ENCODE measurements at regions not wholly inside any gene's neighbourhood (a gene's known extent, or its start where the extent isn't known, plus 50 kb on each side); places are given as distances from the start of the nearest gene placed in this dataset.

- no peak for TF ChIP-seq POLR2AphosphoS5 (IDR thresholded peaks at IDR 0.05; ENCODE audit: low read depth)
- TF ChIP-seq, protein P1, sequence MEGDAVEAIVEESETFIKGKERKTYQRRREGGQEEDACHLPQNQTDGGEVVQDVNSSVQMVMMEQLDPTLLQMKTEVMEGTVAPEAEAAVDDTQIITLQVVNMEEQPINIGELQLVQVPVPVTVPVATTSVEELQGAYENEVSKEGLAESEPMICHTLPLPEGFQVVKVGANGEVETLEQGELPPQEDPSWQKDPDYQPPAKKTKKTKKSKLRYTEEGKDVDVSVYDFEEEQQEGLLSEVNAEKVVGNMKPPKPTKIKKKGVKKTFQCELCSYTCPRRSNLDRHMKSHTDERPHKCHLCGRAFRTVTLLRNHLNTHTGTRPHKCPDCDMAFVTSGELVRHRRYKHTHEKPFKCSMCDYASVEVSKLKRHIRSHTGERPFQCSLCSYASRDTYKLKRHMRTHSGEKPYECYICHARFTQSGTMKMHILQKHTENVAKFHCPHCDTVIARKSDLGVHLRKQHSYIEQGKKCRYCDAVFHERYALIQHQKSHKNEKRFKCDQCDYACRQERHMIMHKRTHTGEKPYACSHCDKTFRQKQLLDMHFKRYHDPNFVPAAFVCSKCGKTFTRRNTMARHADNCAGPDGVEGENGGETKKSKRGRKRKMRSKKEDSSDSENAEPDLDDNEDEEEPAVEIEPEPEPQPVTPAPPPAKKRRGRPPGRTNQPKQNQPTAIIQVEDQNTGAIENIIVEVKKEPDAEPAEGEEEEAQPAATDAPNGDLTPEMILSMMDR (conservative IDR thresholded peaks at IDR 0.05; ENCODE audit: low read depth in 2 of 2) = no peak
- no peak for TF ChIP-seq EZH2phosphoT487 (IDR thresholded peaks at IDR 0.05; ENCODE audit: unreplicated experiment)
- TF ChIP-seq STAT1 (IDR thresholded peaks at IDR 0.05; ENCODE audit: unreplicated experiment) = no peak
- TF ChIP-seq REST (IDR thresholded peaks at IDR 0.05; ENCODE audit: unreplicated experiment) = no peak
- TF ChIP-seq JUNB (IDR thresholded peaks at IDR 0.05; ENCODE audit: unreplicated experiment) = no peak
- no peak for TF ChIP-seq ZNF331 (CRISPR knock-in tag; IDR thresholded peaks at IDR 0.05; ENCODE audit: low read depth)
- TF ChIP-seq CREB1 (CRISPR knock-in tag; IDR thresholded peaks at IDR 0.05; ENCODE audit: low read depth) = no peak
- no peak for TF ChIP-seq EZH2 (IDR thresholded peaks at IDR 0.05; ENCODE audit: low read depth, unreplicated experiment)
- TF ChIP-seq ETS1 (IDR thresholded peaks at IDR 0.05) = no peak
These were observed 221.6 kb upstream of the SOX21 start for GRCh38 chr13:94933936-94934335.
